CD4-positive, alpha-beta T cell treated with Interleukin-4 for 1 hour (primary cell): ENCODE measurements at regions not wholly inside any gene's neighbourhood (a gene's known extent, or its start where the extent isn't known, plus 50 kb on each side); places are given as distances from the start of the nearest gene placed in this dataset.

Source experiments
- DNase-seq, 2 donors: peaks; one replicate each; pipeline ENCODE4 v3.0.0-alpha.2; 2020 to 2022

DNA sequence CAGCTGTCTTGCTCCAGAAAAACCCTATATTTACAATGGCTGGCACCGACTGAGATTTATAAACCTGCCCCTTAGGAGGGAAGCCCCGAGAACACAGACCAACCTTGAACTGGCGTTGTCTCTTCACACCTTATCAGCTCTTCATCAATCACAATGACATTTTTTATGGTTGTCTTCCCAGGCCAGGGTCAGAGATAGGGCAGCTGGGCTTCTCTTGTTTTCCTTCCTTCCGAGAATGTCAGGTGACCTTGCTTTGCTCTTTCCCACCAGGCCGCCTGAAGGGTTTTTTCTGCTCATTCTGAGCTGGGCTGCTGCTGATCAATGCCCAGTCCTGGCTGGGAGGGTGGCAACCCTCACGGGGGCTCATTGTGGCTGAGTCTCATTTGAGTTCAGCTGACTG lies 619.1 kb downstream of the CCDC171 start:
- DNase-seq: no peak

DNA sequence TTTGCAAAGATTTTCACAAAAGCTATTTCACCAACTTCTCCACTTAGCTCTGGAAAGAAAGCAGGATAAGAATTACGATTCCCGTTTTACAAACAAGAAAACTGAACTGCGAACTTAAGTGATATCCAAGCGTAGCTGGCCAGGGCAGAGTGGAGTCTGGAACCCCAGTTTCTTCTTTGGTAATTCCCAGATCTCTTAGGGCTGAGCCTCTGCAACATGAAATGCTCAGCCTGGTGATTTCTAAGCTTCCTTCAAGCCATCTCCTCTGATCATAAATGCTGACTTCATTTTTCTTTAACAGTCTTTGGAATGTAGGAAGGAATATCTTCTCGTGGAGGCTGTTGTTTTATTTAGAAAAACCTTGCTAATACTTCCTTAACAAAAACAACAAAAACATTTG lies 620.0 kb downstream of the CCDC171 start:
- no peak for DNase-seq

GRCh38 chr9:16174915-16175314 lies 622.1 kb downstream of the CCDC171 start:
- DNase-seq: no peak

DNA sequence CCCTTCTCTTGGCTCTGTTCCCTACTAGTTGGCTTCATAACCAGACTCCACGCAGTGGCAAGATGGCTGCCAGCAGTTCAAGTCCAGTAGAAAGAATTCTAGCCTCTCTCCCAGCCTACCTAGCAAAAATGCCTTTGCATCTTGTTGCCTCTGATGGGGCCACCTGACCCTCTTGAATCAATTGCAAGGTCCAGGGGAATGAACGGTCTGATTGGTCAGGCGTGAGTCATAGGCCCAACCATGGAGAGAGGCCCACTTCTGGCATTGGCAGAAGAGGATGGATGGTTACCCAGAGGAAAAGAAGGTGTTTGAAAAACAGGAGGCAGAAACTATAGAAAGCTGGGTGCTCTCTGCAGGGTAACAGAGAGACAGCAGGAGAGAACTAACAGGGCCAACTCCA lies 622.6 kb downstream of the CCDC171 start:
- no peak for DNase-seq

- no peak for DNase-seq
Observed at GRCh38 chr9:16178294-16178693, 625.5 kb downstream of the CCDC171 start.

GRCh38 chr9:16179566-16179965 lies 626.7 kb downstream of the CCDC171 start:
- DNase-seq: peak; percentile 12 to 29

DNA sequence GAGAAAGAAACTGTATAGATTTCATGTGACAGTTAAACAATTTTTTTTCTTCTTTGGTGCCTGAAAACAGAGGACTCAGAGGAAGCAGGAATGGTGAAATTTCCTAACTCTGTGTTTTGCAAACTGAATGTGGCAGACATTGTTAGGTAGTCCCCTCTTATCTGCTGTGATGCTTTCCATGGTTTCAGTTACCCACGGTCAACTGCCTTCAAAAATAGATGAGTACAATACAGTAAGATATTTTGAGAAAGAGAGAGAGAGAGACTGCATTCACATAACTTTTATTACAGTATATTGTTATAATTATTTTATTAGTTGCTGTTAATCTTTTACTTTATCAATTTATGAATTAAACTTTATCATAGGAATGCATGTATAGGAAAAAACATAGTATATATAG lies 627.2 kb downstream of the CCDC171 start:
- DNase-seq: no peak

GRCh38 chr9:16180546-16180945 lies 627.7 kb downstream of the CCDC171 start:
- no peak for DNase-seq

DNA sequence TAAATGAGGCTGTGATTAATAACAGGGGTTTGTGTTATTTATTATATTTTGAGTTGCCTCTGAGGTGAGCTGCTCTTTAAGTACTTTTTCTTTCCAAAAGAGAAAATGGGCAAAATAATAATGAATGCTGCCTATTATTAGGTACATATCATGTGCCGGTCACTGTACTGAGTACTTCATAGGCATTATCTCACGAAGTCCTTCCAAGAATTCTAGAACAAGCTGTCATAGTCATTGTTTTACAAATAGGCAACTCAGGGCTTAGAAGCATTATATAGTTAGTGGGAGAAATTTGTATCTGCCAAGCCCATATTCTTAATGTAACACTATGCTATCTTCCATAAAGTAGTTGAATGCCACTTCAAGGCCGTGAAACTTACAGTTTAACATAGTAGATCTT lies 628.7 kb downstream of the CCDC171 start:
- DNase-seq: no peak

GRCh38 chr9:16182784-16183183 lies 629.9 kb downstream of the CCDC171 start:
- DNase-seq: no peak

DNA sequence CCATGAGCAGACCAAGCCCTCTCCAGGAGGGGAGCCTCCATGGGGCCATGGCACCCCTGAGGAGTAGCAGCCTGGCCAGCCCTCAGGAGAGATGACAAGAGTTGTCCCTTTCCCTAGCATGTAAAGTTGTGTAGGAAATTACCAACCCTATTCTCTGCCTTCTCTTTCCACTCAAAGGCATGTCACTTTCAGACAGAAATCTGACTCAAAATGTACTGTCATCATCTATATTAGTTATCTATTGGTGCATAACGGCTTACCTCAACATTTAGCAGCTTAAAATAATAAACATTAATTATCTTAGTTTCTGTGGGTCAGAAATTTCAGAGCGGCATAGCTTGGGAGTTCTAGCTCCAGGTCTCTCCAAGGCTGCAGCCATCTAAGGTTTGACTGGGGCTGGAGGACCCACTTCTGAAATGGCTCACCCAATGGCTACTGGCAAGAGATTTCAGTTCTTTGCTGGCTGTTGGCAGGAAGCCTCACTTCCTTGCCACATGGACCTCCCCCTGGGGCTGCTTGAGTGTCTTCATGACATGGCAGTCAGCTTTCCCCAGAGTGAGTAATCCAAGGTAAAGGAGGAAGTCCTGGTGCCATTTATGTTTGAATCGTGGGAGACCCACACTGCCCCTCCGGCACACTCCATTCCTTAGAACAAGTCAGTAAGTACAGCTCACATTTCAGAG lies 632.3 kb downstream of the CCDC171 start:
- no peak for DNase-seq

GRCh38 chr9:16191191-16191590 lies 638.3 kb downstream of the CCDC171 start:
- no peak for DNase-seq

DNA sequence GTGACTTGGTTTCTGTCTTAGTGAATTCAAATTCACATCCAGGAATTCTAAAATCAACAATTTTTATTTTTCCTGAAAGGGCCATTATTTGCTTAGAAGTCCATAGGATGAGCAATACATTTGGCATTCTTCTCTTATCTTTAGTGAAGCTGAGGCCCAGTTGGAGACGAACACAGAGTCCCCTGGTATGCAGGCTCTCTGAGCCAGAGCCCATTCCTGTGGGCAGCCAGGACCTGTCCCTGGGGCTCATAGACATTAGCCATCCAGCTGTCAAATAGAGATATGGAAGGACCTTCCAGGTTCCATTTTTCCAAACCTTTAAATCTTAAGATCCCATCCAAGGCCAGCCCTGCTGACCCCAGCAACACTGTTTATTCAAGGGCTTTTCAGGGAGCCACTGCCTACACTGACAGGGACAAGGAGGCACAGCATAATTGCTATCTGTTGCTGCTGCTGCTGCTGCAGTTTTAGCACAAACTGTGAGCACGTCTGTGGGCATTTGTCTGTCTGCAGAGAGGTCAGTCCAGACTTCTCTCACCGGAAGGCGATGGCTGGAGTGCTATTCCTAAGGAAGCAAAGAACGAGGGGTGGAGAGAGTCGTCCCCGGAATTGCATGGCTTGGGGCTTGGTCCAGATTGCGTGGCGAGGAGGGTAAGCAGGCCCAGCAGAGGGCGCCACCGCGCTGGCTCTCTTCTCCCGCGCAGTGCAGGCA lies 639.0 kb downstream of the CCDC171 start:
- DNase-seq: no peak

DNA sequence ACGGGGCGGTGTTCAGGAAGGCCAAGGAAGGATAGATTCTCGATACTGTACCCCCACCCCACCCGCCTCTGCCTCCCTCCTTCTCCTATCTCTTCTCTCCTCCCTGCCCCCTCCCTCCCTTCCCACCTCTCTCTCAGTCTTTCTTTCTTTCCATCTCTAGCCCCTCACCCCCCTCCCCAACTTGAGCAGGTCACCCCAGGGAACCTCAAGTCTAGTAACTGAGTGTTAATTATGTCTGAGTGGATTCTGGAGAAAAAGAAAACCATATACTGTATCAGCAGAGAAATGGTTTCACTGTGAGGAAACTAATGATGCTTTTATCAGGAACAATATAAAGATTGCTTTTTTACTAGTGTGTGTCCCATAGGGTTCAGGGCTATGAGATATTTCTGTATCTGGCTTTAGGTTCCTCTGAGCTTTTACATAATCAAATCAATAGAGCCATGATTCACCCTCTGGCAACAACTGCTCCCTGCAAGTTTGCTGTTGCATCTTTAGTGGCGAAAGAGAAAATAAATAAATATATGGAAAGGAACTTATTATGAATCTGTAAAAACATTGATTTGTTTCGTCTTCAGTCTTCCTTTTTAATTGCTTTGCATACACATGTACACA lies 639.7 kb downstream of the CCDC171 start:
- DNase-seq: no peak

GRCh38 chr9:16193066-16193465 lies 640.2 kb downstream of the CCDC171 start:
- DNase-seq: no peak

DNA sequence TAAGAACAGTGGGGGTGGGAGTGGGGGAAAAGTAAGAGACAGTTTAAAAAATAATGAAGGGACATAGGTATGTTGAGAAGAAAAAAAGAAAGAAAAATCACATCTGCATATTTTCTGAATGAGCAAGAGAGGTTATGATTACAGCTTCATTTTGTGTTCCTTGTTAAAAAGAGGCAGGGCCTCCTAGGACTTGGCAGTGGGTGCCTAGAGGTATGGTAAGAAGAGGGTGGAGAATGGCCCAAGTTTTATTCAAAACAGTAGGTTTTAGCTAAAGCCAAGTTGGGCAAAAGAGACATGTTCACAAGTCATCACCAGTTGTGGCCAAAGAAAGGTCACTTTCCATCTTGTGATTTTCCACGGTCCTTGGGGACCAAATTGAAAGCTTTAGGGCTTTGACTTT lies 643.4 kb downstream of the CCDC171 start:
- no peak for DNase-seq

- DNase-seq: no peak
Observed at GRCh38 chr9:16197578-16198370, 644.9 kb downstream of the CCDC171 start.

GRCh38 chr9:16198996-16199395 lies 646.2 kb downstream of the CCDC171 start:
- DNase-seq: no peak

DNA sequence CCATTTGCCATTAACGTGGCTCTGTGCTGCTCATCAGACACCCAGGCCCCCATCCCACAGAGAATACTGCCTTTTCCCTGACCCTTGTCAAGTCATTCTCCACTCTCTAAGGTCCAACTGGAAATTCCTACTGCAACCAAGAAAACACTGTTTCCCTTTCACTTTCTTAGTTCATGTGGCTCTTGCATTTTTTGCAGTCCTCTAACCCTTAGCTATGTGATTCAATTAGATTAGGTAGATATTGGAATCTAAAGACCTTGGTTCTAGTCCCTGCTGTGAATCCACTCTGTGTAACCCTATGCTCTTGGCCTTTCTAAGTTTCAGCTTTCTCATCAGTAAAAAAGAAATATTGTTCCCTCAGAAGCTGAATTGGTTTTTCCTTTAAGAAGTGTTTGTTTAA lies 649.4 kb downstream of the CCDC171 start:
- no peak for DNase-seq

DNA sequence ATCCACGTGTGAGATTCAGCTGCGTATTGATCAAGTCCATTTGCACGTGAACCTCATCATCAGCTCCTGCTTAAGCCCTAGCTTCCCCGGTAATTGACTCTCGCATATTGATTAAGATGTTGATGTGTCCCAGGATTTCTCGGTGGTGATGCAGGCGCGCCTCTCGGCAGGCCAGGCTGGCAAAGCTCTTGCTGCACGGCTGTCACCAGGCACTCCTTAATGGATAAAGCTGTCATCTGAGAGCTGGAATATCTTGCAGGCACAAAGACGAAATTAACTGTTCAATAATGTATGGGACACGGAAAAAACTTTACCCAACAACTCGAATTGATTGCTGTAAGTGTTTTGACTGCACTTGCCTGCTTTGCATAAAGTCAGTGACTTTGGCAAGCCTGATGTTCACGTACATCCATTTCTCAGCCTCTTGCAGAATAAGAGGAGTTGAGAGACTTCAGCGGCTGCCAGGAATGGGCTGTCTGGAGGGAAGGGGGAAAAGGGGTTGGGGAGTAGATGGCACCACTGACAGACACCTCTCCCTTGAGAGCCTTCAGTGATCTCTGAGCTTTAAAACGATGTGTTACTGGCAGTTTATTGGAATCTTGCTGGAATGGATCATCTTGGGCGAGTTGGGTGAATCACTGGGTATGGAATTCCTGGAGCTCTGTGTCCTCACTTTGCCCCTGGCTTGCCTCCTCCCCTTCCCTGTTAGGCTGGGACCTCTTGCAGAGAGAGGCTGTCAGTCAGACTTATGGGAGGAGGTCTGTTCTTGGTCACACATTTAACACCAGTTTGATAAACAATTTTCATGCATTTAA lies 650.3 kb downstream of the CCDC171 start:
- DNase-seq: no peak

DNA sequence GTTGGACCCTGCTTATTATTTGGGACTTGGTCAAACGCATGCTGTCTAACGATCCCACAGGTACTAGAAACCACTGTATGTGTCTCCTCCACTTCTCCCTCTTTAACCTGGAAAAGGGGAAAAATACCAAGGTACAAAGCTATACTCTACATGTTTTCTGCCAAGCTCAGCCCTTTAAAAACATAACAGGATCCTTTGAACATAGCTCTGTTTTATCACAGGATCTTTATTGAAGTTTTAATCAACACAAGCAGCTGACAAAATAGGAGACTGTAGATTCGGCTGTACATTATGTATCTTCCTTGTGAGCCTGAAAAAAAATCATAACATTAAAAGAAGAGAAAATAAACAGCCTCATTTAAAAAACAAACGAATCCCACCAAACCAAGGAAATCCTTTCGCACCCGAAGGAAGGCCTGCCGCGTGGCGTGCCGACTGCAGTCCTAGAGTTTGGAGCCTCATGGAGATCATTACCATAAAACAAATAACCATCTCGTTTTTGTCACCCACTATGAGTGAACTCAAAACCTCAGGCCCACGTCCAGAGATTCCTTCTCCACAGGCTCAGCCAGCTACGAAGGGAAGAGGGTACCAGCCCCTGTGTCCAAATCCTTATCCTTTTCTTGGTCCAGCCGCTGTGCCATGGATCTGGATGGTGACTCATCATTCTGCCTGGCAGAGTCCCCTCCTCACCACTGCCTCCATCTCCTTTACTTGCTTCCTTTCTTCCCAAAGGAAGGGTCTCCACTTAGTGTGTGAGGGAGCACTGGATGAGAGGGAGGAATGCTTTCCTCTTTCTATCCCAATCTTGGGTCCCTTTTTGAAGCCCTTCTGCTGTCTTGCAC lies 651.1 kb downstream of the CCDC171 start:
- no peak for DNase-seq

GRCh38 chr9:16205455-16205854 lies 652.6 kb downstream of the CCDC171 start:
- no peak for DNase-seq
